HG02970 (cell line): ENCODE measurements at regions not wholly inside any gene's neighbourhood (a gene's known extent, or its start where the extent isn't known, plus 50 kb on each side); places are given as distances from the start of the nearest gene placed in this dataset.
"Not testable (repeated sequence)": the region's sequence is repeated elsewhere in the genome, so short reads cannot be mapped to it uniquely, and the experiment has no call there.

Experiments used
- ATAC-seq: cut with Tn5 transposase; IDR thresholded peaks from one replicate; pipeline ENCODE4 v1.9.1; 2021; ENCODE audit warnings: mild to moderate bottlenecking, moderate library complexity, moderate number of reproducible peaks; ENCODE audit not compliant: unreplicated experiment, low FRiP score

DNA sequence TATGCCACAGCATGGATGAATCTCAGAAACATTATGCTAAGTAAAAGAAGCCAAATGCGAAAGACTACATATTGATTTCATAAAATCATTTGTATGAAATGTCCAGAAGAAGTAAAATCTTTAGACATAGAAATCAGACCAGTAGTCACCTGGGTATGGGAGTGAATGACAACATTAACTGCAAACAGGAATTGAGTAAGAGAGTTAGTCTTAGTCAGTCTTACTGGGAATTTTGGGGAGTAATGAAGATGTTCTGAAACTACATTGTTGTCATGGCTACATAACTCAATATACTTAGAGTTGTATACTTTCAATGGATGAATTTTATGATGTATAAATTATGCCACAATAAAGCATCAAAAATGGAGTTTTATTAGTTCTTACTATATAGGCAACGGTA lies 107.8 kb upstream of the CHORDC1 start:
- no peak for ATAC-seq

GRCh38 chr11:90329043-90329442 lies 106.2 kb upstream of the CHORDC1 start:
- no peak for ATAC-seq

- ATAC-seq, result no peak
These were observed 103.8 kb upstream of the CHORDC1 start for GRCh38 chr11:90326647-90327046.

- no peak for ATAC-seq
These were observed 100.4 kb upstream of the CHORDC1 start for GRCh38 chr11:90323289-90323688.

DNA sequence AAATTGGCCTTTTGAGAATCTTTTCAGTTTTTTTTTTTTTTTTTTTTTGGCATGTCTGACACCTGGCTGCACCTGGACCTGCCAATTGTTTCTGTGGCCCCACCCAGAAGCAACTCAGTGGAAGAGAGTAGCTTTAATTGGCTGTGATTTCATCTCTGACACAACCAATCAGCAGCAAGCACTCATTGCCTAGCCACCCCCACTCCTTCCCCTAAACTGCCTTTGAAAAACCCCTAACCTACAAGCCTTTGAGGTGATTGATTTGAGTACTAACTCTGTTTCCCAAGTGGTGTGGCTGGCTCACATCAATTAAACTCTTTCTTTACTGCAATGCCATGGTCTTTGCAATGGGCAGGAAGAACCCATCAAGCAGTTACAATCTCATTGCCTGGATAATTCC lies 98.2 kb upstream of the CHORDC1 start:
- no peak for ATAC-seq

DNA sequence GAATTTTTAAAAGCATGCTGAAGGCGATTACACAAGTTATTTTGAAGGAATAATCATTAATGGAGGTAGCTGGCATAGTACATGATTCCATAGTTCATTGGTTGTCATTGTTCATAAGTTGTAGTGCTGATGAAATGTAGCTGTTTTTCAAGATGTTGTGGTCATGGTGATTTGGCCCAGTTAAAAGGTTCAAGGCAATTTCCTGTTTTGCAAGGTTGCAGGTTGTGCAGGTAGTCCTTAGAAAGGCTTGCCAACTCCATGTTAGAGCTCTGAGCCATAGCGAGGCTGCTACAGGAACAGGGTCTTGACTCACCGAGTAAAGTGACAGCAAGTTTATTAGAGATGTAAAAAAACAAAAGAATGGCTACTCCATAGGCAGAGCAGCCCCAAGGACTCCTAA lies 95.8 kb upstream of the CHORDC1 start:
- no peak for ATAC-seq

GRCh38 chr11:90310210-90310609 lies 87.4 kb upstream of the CHORDC1 start:
- no peak for ATAC-seq

GRCh38 chr11:90309693-90310092 lies 86.8 kb upstream of the CHORDC1 start:
- no peak for ATAC-seq

DNA sequence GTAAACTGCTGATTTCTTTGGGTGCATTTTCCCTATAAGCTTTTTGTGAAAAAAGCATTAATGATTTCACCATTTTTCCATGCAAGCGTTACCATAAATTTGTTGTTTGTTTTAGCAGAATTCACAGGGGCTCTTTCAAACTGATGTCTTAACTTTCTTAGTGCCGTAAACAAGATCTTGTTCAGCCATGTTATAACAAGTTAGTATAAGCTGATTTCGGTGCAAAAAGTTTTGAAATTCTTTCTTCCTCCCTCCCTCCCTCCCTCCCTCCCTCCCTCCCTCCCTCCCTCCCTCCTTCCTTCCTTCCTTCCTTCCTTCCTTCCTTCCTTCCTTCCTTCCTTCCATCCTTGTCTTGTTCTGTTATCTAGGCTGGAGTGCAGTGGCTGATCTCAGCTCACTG lies 71.7 kb upstream of the CHORDC1 start:
- no peak for ATAC-seq

DNA sequence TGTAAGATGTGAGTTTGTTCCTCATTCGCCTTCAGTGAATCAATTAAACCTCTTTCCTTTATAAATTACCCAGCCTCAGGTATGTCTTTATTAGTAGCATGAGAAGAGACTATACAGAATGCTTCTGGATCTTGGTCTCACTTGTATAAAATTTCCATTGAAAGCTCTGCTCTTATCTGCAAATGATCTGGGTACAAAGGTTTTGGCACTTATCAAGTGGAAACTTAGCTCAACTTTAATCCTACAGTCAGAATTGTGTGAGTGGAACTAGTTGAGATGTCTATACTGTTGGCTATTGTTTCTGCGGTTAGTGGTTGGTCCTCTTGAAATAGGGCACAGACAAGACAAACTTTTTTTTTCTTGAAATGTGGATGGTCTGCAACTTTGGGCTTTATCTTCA lies 71.2 kb upstream of the CHORDC1 start:
- no peak for ATAC-seq

- ATAC-seq, result no peak
These were observed 65.5 kb upstream of the CHORDC1 start for GRCh38 chr11:90288212-90288821.

DNA sequence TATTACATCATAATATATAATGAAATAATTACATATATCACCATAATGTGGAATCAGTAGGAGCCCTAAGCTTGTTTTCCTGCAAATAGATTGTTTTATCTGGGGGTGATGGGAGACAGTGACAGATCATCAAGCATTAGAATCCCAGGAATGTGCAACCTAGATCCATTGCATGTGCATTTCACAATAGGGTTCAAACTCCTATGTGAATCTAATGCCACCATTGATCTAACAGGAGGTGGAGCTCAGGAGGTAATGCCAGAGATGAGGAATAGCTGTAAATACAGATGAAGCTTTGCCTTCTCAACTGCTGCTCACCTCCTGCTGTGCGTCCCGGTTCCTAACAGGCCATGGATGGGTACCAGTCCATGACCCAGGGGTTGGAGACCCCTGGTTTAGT lies 63.8 kb upstream of the CHORDC1 start:
- no peak for ATAC-seq

- no peak for ATAC-seq
These were observed 61.3 kb upstream of the CHORDC1 start for GRCh38 chr11:90284171-90284570.

DNA sequence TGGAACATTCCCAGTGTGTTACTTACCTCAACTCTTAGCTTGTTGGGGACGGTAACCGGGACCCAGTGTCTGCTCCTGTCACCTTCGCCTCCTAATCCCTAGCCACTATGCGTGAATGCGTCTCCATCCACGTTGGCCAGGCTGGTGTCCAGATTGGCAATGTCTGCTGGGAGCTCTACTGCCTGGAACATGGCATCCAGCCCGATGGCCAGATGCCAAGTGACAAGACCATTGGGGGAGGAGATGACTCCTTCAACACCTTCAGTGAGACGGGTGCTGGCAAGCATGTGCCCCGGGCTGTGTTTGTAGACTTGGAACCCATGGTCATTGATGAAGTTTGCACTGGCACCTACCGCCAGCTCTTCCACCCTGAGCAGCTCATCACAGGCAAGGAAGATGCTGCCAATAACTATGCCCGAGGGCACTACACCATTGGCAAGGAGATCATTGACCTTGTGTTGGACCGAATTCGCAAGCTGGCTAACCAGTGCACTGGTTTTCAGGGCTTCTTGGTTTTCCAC lies 59.8 kb upstream of the CHORDC1 start:
- not testable (repeated sequence) for ATAC-seq

DNA sequence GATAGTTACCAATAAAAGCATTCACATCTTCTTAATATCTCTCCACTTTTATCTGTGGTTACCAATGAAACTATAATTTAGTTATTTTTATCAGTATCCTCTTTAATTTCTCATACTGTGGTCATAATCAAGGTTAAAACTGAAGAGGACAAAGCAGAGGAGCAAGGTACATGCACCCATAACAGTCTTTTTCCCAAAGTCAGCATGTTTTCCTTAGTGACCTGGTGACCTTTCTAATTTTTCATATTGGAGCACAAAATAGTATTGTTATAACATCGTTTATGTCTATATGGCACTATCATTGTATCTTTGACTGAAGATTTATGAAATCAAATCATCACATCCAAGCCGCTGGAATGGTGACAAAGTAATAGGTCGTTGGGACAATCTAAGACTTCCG lies 51.5 kb upstream of the CHORDC1 start:
- no peak for ATAC-seq
